OCI-LY7 (cell line): ENCODE measurements at regions not wholly inside any gene's neighbourhood (a gene's known extent, or its start where the extent isn't known, plus 50 kb on each side); places are given as distances from the start of the nearest gene placed in this dataset.

Source experiments
- EZH2phosphoT487 ChIP-seq: fragments of 200-600 bp; sonication (generic); IDR thresholded peaks from 2 replicates; pipeline ENCODE4 v1.6.1; 2018; ENCODE audit warnings: low read depth, borderline replicate concordance, mild to moderate bottlenecking, mixed run types, antibody characterized with exemption, low read length, moderate library complexity, mixed read lengths
- TF ChIP-seq, protein P1 (sequence below): fragments of 200-600 bp; sonication (generic); conservative IDR thresholded peaks from 2 replicates; pipeline ENCODE4 v1.5.1; 2014; ENCODE audit warnings: mild to moderate bottlenecking, antibody characterized with exemption, low read length, moderate library complexity, mixed read lengths

DNA sequence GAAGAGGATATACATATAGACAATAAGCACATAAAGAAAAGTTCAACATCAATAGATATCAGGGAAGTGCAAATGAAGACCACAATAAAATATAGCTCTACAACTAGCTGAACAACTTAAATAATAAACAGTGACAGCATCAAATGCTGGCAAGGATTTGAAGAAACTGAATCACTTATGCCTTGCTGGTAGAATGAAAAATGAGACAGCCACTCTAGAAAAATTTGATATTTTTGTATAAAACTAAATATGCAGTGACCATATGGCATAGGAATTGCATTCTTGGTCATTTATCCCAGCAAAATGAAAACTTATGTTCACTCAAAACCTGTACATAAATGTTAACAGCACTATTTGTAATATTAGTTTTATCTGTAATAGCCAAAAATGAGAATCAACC, 1102.0 kb downstream of the C4orf33 start:
- TF ChIP-seq, protein P1, sequence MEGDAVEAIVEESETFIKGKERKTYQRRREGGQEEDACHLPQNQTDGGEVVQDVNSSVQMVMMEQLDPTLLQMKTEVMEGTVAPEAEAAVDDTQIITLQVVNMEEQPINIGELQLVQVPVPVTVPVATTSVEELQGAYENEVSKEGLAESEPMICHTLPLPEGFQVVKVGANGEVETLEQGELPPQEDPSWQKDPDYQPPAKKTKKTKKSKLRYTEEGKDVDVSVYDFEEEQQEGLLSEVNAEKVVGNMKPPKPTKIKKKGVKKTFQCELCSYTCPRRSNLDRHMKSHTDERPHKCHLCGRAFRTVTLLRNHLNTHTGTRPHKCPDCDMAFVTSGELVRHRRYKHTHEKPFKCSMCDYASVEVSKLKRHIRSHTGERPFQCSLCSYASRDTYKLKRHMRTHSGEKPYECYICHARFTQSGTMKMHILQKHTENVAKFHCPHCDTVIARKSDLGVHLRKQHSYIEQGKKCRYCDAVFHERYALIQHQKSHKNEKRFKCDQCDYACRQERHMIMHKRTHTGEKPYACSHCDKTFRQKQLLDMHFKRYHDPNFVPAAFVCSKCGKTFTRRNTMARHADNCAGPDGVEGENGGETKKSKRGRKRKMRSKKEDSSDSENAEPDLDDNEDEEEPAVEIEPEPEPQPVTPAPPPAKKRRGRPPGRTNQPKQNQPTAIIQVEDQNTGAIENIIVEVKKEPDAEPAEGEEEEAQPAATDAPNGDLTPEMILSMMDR = no peak
- no peak for TF ChIP-seq EZH2phosphoT487
